Natural killer cell treated with Interleukin-12 subunit alpha and Interleukin-12 subunit beta and Interleukin-15 and Interleukin-18, amount 100 ng/mL, for 72 hours (primary cell): ENCODE measurements at regions not wholly inside any gene's neighbourhood (a gene's known extent, or its start where the extent isn't known, plus 50 kb on each side); places are given as distances from the start of the nearest gene placed in this dataset.

Source experiments
- ATAC-seq, 2 donors: fragments of 150-1000 bp; cut with Tn5 transposase in 1 of 2; sonication (Bioruptor Pico), chemical (Tn5 transposase) in 1 of 2; 2 replicates each; pipeline ENCODE4 v1.10.0; 2021
- DNase-seq: peaks from one replicate; pipeline ENCODE4 v3.0.0; 2022; ENCODE audit warnings: low spot score
- H3K27ac Mint-ChIP-seq, 2 donors: 1 replicate in 1 of 2; 2 replicates in 1 of 2; pipeline ENCODE4 v1.8.0; 2022; ENCODE audit warnings: mixed read lengths in 2 of 2, mild to moderate bottlenecking in 1 of 2, moderate library complexity in 1 of 2
- H3K27me3 Mint-ChIP-seq, 2 donors: 1 replicate in 1 of 2; 2 replicates in 1 of 2; pipeline ENCODE4 v1.8.0; 2022; ENCODE audit warnings: mixed read lengths in 2 of 2
- H3K36me3 Mint-ChIP-seq: one replicate; pipeline ENCODE4 v1.8.0; 2022; ENCODE audit warnings: mixed read lengths
- H3K4me1 Mint-ChIP-seq, 2 donors: 1 replicate in 1 of 2; 2 replicates in 1 of 2; pipeline ENCODE4 v1.8.0; 2022; ENCODE audit warnings: low read depth in 2 of 2, mixed read lengths in 2 of 2, mild to moderate bottlenecking in 1 of 2
- H3K4me3 Mint-ChIP-seq: one replicate; pipeline ENCODE4 v1.8.0; 2022; ENCODE audit warnings: mixed read lengths
- H3K9me3 Mint-ChIP-seq: 2 replicates; pipeline ENCODE4 v1.8.0; 2022; ENCODE audit warnings: mixed read lengths

DNA sequence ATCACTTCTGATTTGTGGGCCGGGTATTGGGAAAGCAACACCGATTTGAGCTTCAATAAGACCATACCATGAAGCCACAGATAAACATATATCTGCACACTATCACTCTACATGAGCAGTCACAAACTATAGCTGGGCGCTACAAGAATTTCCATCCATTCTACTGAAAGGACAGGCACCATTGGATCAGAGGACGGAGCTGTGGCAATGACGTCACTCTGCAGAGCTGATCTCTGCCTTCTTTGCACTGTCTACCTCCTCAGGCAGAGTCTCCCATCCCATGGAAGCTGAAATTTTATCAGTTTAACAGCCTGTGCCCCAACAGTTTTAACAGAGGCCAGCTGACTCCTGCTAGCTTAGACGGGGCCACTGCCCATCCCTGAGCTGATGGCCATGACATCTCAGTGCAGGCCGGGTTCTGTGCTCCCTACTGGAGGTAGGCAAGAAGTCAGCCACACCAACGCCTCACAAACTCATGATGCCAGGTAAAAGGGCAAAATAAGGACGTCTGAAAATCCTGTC lies 389.6 kb upstream of the SALL3 start:
- ATAC-seq (no peak), DNase-seq (no peak)
- Mint-ChIP-seq H3K27ac (no peak overlapping the region), H3K4me1 (no peaks in the 10 kb centered on the region), H3K36me3 (peaks cover 5% of the 10 kb centered on the region), H3K9me3 (no peaks in the 10 kb centered on the region), H3K27me3 (no peaks in the 10 kb centered on the region), H3K4me3 (no peak overlapping the region)

DNA sequence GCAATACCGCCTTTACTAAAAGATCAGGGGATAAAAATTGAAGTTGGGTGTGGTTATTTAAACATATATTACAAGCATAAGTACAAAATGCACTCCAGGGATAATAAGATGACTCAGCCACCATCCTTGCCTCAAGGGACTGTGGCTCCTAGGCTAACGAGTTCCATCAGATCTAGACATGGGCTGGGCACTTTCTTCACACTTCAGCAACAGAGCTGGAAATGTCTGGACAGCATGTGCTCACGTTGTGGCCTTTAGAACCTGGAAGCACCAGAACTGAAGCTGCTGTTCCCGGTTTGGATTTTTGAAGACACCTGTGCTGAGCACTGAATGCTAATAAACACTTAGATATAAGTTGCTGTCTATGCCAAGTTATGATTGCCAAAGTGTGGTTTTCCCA lies 384.2 kb upstream of the SALL3 start:
- Mint-ChIP-seq H3K9me3 (no peaks in the 10 kb centered on the region), H3K4me3 (no peak overlapping the region), H3K4me1 (no peaks in the 10 kb centered on the region), H3K27ac (no peak overlapping the region), H3K36me3 (peaks cover 5% of the 10 kb centered on the region), H3K27me3 (peaks cover 0 to 4% of the 10 kb centered on the region in 2 donors)
- DNase-seq (no peak), ATAC-seq (no peak)

GRCh38 chr18:78595924-78596573 lies 383.6 kb upstream of the SALL3 start:
- H3K9me3 Mint-ChIP-seq: no peaks in the 10 kb centered on the region
- no peak overlapping the region for H3K4me3 Mint-ChIP-seq
- DNase-seq (no peak), ATAC-seq (no peak)
- peaks cover 0 to 4% of the 10 kb centered on the region in 2 donors for H3K27me3 Mint-ChIP-seq
- H3K36me3 Mint-ChIP-seq: peaks cover 5% of the 10 kb centered on the region
- no peaks in the 10 kb centered on the region for H3K4me1 Mint-ChIP-seq
- no peak overlapping the region for H3K27ac Mint-ChIP-seq

GRCh38 chr18:78596794-78597345 lies 382.7 kb upstream of the SALL3 start:
- H3K36me3 Mint-ChIP-seq: peaks cover 5% of the 10 kb centered on the region
- H3K4me3 Mint-ChIP-seq: no peak overlapping the region
- no peaks in the 10 kb centered on the region for H3K4me1 Mint-ChIP-seq
- ATAC-seq (no peak), DNase-seq (no peak)
- H3K9me3 Mint-ChIP-seq: no peaks in the 10 kb centered on the region
- no peak overlapping the region for H3K27ac Mint-ChIP-seq
- peaks cover 0 to 4% of the 10 kb centered on the region in 2 donors for H3K27me3 Mint-ChIP-seq

DNA sequence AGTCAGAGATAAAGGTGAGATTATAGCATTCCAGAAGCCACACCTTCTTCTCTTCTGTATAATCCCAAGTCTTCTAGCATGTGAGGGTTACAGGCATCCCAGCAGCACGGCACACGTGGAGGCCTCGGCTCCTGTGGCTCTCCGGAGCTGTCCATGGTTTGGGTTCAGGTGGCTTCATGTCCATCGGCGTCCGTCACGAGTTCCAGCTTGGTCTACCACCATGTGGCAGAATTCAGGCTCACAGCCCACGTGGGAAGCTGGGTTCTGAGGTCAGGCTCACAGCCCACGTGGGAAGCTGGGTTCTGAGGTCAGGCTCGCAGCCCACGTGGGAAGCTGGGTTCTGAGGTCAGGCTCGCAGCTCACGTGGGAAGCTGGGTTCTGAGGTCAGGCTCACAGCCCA lies 378.3 kb upstream of the SALL3 start:
- H3K36me3 Mint-ChIP-seq: no peaks in the 10 kb centered on the region
- H3K27ac Mint-ChIP-seq: no peak overlapping the region
- peaks cover 4% of the 10 kb centered on the region for H3K9me3 Mint-ChIP-seq
- ATAC-seq (no peak), DNase-seq (no peak)
- peaks cover 4 to 5% of the 10 kb centered on the region in 2 donors for H3K27me3 Mint-ChIP-seq
- no peaks in the 10 kb centered on the region for H3K4me1 Mint-ChIP-seq
- H3K4me3 Mint-ChIP-seq: no peak overlapping the region

DNA sequence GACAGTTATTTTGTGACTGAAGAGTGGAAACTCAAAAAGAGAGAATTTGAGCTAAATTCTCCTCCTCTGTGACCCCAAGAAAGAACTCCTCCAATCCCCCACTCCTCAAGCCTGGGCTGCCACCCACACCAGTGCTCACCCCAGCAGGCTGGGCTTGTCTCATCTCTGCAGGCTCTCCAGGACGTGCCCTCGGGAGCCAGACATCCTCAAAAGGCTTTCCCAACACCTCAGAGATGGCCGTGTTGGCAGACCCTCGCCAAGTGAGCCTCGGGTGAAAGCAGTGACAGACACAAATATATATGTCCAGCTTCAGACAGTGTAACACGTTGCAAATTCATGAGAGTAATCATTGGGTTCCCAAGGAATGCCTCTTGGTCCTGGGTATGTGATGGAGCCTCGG lies 377.7 kb upstream of the SALL3 start:
- no peak for DNase-seq
- Mint-ChIP-seq H3K4me1 (peaks cover 0 to 4% of the 10 kb centered on the region in 2 donors), H3K27ac (no peak overlapping the region), H3K9me3 (peaks cover 8% of the 10 kb centered on the region), H3K27me3 (peaks cover 4 to 6% of the 10 kb centered on the region in 2 donors), H3K36me3 (no peaks in the 10 kb centered on the region), H3K4me3 (no peak overlapping the region)
- no peak for ATAC-seq

GRCh38 chr18:78602430-78602829 lies 377.2 kb upstream of the SALL3 start:
- ATAC-seq (no peak), DNase-seq (no peak)
- Mint-ChIP-seq H3K36me3 (no peaks in the 10 kb centered on the region), H3K4me1 (peaks cover 0 to 4% of the 10 kb centered on the region in 2 donors), H3K9me3 (peaks cover 10% of the 10 kb centered on the region), H3K4me3 (no peak overlapping the region), H3K27me3 (peaks cover 4 to 6% of the 10 kb centered on the region in 2 donors), H3K27ac (no peak overlapping the region)

GRCh38 chr18:78603102-78603983 lies 376.3 kb upstream of the SALL3 start:
- ATAC-seq (no peak), DNase-seq (no peak)
- Mint-ChIP-seq H3K9me3 (peaks cover 10% of the 10 kb centered on the region), H3K4me3 (no peak overlapping the region), H3K27ac (no peak overlapping the region), H3K36me3 (no peaks in the 10 kb centered on the region), H3K4me1 (peaks cover 0 to 4% of the 10 kb centered on the region in 2 donors), H3K27me3 (peaks cover 4 to 11% of the 10 kb centered on the region in 2 donors)

DNA sequence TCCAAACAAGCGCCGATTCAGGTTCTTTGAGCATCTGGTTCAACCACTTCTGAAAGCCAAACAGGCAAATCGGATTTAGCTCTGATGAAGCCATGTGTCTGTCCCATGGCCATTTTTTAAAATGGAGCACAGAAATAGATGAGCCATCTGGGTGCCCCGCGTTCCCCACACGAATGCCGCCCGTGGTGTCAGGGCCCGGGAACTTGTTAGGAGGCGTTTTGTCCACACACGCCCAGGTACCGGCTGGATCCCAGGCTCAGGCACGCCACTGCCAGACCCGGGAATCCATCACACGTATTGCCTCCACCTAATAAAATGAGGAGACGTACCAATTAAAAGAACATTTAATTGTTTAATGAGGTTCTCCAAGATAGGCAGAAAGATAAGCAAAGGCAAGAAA lies 374.4 kb upstream of the SALL3 start:
- Mint-ChIP-seq H3K27ac (no peak overlapping the region), H3K4me3 (no peak overlapping the region), H3K36me3 (no peaks in the 10 kb centered on the region), H3K9me3 (peaks cover 10% of the 10 kb centered on the region), H3K27me3 (peaks cover 0 to 13% of the 10 kb centered on the region in 2 donors), H3K4me1 (peaks cover 0 to 4% of the 10 kb centered on the region in 2 donors)
- no peak for ATAC-seq
- DNase-seq: no peak

GRCh38 chr18:78607221-78607620 lies 372.4 kb upstream of the SALL3 start:
- ATAC-seq (no peak), DNase-seq (no peak)
- Mint-ChIP-seq H3K4me1 (peaks cover 0 to 4% of the 10 kb centered on the region in 2 donors), H3K27ac (no peak overlapping the region), H3K27me3 (peaks cover 0 to 13% of the 10 kb centered on the region in 2 donors), H3K9me3 (peaks cover 10% of the 10 kb centered on the region), H3K36me3 (no peaks in the 10 kb centered on the region), H3K4me3 (no peak overlapping the region)

GRCh38 chr18:78607784-78608183 lies 371.8 kb upstream of the SALL3 start:
- no peaks in the 10 kb centered on the region for H3K36me3 Mint-ChIP-seq
- DNase-seq (no peak), ATAC-seq (no peak)
- H3K4me1 Mint-ChIP-seq: peaks cover 0 to 4% of the 10 kb centered on the region in 2 donors
- no peak overlapping the region for H3K27ac Mint-ChIP-seq
- no peak overlapping the region for H3K4me3 Mint-ChIP-seq
- H3K27me3 Mint-ChIP-seq: peaks cover 0 to 13% of the 10 kb centered on the region in 2 donors
- H3K9me3 Mint-ChIP-seq: peaks cover 10% of the 10 kb centered on the region

GRCh38 chr18:78610179-78610578 lies 369.4 kb upstream of the SALL3 start:
- Mint-ChIP-seq H3K4me1 (peaks cover 0 to 4% of the 10 kb centered on the region in 2 donors), H3K9me3 (peaks cover 14% of the 10 kb centered on the region), H3K27me3 (peaks cover 0 to 13% of the 10 kb centered on the region in 2 donors), H3K36me3 (no peaks in the 10 kb centered on the region), H3K27ac (no peak overlapping the region), H3K4me3 (no peak overlapping the region)
- ATAC-seq (no peak), DNase-seq (no peak)

- H3K4me1 Mint-ChIP-seq: peaks cover 0 to 4% of the 10 kb centered on the region in 2 donors
- peaks cover 6% of the 10 kb centered on the region for H3K36me3 Mint-ChIP-seq
- peak; percentile 8 for DNase-seq
- H3K27ac Mint-ChIP-seq: no peak overlapping the region
- ATAC-seq: no peak
- H3K4me3 Mint-ChIP-seq: no peak overlapping the region
- peaks cover 9% of the 10 kb centered on the region for H3K9me3 Mint-ChIP-seq
- peaks cover 0 to 9% of the 10 kb centered on the region in 2 donors for H3K27me3 Mint-ChIP-seq
Measured at GRCh38 chr18:78611201-78611800, 368.3 kb upstream of the SALL3 start.
